Renal cortical epithelial cell (primary cell): ENCODE measurements at regions not wholly inside any gene's neighbourhood (a gene's known extent, or its start where the extent isn't known, plus 50 kb on each side); places are given as distances from the start of the nearest gene placed in this dataset.

Source experiments
- DNase-seq: peaks from one replicate; pipeline ENCODE4 v3.0.0-alpha.2; 2011; ENCODE audit warnings: low read depth

- peak; percentile 20 for DNase-seq
Measured at GRCh38 chr10:33812586-33812985, 478.1 kb upstream of the NRP1 start.

GRCh38 chr10:33810986-33811385 is 476.5 kb upstream of the NRP1 start:
- no peak for DNase-seq

- DNase-seq = no peak
Measured at GRCh38 chr10:33809732-33810131, 475.3 kb upstream of the NRP1 start.

GRCh38 chr10:33808475-33808874 is 474.0 kb upstream of the NRP1 start:
- peak; percentile 68 for DNase-seq

- DNase-seq = no peak
Measured at GRCh38 chr10:33807531-33808359, 473.3 kb upstream of the NRP1 start.

- peak; percentile 29 for DNase-seq
Measured at GRCh38 chr10:33805831-33806230, 471.4 kb upstream of the NRP1 start.

GRCh38 chr10:33804584-33804983 is 470.1 kb upstream of the NRP1 start:
- no peak for DNase-seq

- DNase-seq = peak; percentile 89
Measured at GRCh38 chr10:33803248-33803647, 468.8 kb upstream of the NRP1 start.

- no peak for DNase-seq
Measured at GRCh38 chr10:33802566-33802965, 468.1 kb upstream of the NRP1 start.

- DNase-seq = peak; percentile 97
Measured at GRCh38 chr10:33801705-33802104, 467.2 kb upstream of the NRP1 start.

GRCh38 chr10:33800986-33801385 is 466.5 kb upstream of the NRP1 start:
- peak; percentile 33 for DNase-seq

GRCh38 chr10:33800545-33800944 is 466.1 kb upstream of the NRP1 start:
- DNase-seq = no peak

GRCh38 chr10:33799944-33800323 is 465.5 kb upstream of the NRP1 start:
- no peak for DNase-seq

- peak; percentile 36 for DNase-seq
Measured at GRCh38 chr10:33799281-33799943, 464.9 kb upstream of the NRP1 start.

GRCh38 chr10:33798754-33799153 is 464.3 kb upstream of the NRP1 start:
- no peak for DNase-seq

- DNase-seq = no peak
Measured at GRCh38 chr10:33796680-33797079, 462.2 kb upstream of the NRP1 start.

- DNase-seq = no peak
Measured at GRCh38 chr10:33795529-33795928, 461.1 kb upstream of the NRP1 start.

- no peak for DNase-seq
Measured at GRCh38 chr10:33794460-33794859, 460.0 kb upstream of the NRP1 start.

- DNase-seq = no peak
Measured at GRCh38 chr10:33793793-33794192, 459.3 kb upstream of the NRP1 start.

GRCh38 chr10:33791272-33791660 is 456.8 kb upstream of the NRP1 start:
- DNase-seq = no peak

GRCh38 chr10:33790521-33791271 is 456.2 kb upstream of the NRP1 start:
- DNase-seq = no peak

- DNase-seq = no peak
Measured at GRCh38 chr10:33783557-33783956, 449.1 kb upstream of the NRP1 start.

GRCh38 chr10:33783078-33783477 is 448.6 kb upstream of the NRP1 start:
- no peak for DNase-seq
